Cerebellar nuclear complex (tissue), 1 donor: ENCODE measurements at regions not wholly inside any gene's neighbourhood (a gene's known extent, or its start where the extent isn't known, plus 50 kb on each side); places are given as distances from the start of the nearest gene placed in this dataset.

Experiments used
- DNase-seq, 2 experiments: peaks; one replicate each; lab custom pipeline; 2025; lab: John Stamatoyannopoulos, UW

- DNase-seq: no peak
Observed at GRCh38 chr6:105794239-105794638, 291.9 kb upstream of the PRDM1 start.

DNA sequence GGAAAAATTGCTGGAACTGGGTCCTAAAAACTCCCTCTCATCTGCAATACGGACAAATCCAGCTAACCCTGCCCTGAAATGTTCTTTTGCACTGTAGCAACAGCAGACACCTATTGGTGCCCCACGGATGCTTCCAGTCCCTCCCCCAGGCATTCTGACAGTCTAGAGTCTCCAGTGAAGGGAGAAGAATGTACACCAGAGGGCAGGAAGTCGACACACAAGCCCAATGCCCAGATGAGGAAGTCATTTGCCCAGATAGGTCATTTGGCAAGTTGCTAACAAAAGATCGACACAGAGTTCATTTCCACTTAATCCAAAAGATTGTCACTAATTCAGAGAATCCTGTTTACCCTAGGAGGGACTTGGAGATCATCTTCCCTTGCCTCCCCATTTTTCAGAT lies 293.0 kb upstream of the PRDM1 start:
- no peak for DNase-seq

GRCh38 chr6:105791583-105792318 lies 294.4 kb upstream of the PRDM1 start:
- DNase-seq: no peak

DNA sequence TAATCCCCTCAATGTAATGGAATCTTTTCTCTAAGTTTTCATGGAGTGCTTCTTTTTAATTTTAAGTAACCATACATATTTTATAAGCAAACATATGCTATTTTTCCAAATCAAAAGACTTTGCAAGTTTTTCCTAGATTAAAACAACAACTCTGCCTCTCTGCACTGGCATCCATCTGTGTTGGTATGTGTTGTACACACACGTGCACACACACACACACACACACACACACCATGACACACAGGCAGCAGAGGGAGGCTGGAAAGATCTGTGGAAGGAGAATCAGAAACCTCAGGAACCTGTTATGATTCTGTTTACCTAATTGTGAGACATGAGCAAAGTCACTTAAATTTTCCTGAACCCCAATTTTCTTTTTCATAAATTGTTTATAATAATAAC lies 295.0 kb upstream of the PRDM1 start:
- DNase-seq: no peak

DNA sequence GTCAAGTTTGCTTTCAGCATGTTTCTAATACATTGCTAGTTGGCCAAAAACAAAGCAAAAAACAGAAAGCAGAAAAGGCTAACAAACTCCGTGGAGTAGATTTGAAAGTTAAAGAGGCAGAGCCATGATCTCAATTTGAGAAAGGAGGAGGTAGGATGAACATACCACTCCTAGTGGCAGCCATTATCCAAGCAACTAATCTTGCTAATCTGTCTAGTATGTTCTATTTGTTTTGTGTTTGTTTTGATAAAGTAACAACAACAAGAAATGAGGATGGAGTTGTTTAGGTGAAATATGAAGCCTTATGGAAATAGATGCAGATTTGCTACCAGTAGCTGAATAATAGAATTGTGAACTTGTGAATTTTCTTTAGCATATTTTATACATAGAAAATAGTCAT lies 295.5 kb upstream of the PRDM1 start:
- DNase-seq: no peak

DNA sequence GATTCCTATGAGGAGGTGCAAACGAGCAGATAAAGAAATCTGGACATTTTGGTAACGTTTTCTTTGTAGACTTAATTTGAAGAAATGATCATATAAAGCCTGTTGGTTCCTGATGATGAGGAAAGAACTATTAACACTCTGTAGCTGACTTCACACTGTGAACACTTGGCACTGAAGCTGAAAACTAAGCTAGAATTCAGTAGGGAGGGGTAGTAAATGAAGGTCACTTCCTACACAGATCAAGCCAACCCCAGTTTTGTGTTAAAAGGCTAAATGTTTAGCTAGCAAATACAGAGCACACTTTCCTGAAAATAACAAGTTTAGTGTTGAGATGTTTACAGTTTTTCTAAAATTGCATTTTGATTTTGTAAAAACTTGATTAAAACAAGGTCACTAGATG lies 296.2 kb upstream of the PRDM1 start:
- no peak for DNase-seq

GRCh38 chr6:105787747-105788146 lies 298.4 kb upstream of the PRDM1 start:
- DNase-seq: no peak

DNA sequence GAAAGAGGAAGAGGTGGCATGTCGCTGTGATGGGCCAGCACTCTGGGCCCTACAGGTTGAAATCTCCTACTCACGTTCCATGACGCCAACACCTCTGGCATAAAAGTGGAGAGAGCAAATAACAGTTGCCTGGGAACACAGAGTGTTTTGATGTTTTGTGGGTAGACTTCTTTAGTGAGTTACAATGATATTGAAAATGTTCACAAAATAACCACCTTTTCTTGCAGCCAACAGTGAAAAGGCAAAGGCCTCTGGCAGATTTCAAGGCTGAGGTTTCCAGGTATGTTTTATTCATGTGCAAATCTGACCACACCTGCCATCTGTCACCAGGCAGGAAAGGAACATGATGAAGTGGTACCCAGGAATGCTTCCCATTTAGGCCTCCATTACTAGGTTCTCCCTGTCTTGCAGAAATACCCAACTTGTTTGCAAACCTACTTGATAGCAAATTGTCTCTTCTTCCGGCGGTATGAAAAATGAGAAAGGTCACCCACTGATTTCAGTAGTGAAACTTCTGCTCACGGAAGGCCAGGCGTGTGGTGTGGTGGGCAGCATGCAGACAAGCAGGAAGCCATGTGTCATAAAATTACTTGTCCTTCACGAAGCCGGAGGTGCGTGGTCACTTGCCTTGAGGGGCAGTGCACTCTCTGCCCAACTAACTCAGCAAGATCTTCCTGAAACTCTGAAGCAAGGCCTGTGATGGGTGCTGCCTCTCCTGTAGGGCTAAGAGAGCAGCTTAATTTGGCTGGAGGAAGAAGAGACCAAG lies 299.1 kb upstream of the PRDM1 start:
- no peak for DNase-seq

GRCh38 chr6:105786449-105786848 lies 299.7 kb upstream of the PRDM1 start:
- no peak for DNase-seq

- no peak for DNase-seq
Observed at GRCh38 chr6:105785066-105785811, 300.9 kb upstream of the PRDM1 start.

DNA sequence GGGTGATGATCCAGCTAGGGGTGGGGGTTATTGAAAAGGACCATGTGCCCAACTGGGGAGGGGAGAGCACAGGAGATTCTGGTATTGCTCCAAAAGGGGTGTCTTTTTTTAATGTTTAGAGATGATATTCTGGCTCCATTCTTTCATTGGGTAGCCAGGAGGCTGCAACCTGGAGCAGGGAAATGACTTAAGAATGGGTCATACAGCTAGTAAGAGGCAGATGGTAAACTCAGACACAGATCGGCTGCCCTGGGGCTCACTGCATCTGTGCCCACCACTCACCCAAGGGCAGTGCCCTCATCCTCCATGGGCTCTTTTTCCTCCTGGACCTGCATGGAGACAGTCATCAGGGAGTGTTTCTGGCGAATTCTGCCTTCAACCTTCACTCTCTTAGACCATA lies 302.0 kb upstream of the PRDM1 start:
- DNase-seq: no peak

GRCh38 chr6:105783333-105783935 lies 302.7 kb upstream of the PRDM1 start:
- no peak for DNase-seq

DNA sequence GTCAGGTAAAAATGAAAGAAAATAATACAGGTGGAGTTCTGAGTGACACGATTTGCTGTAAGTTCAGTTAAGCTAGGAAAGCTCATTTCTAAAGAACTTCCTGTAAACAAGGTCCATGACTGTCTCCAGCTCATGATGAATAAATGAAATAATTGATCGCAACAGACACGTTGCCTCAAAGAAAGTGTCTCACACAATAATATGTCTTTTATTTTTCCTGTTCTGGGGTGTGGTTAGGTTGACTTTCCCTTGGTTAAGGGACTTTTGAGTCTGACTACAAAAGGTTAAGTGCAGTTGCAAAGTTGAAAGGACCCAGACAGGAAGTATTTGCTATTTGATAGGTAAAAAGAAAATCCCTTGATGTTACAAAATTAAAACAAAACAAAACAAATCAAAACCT lies 304.2 kb upstream of the PRDM1 start:
- DNase-seq: no peak

DNA sequence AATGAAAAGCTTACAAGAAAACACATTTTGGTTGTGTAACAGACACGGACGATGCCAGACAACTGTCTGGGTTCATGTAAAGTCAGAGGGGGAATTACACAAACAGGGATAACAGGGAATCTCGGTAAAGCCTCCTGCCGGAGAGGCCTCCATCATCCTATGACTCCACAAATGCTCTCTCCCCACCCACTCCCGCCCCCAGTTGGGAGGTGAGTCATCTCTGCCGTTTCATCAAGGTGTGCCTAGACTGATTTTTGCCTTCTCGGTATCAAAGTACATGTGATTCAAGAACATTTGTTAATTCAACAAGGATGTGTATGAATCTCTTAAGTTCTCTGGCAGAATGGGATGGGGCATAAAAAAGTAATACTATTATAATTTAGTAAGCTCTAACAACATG lies 304.9 kb upstream of the PRDM1 start:
- no peak for DNase-seq

- no peak for DNase-seq
Observed at GRCh38 chr6:105780146-105780860, 305.8 kb upstream of the PRDM1 start.

DNA sequence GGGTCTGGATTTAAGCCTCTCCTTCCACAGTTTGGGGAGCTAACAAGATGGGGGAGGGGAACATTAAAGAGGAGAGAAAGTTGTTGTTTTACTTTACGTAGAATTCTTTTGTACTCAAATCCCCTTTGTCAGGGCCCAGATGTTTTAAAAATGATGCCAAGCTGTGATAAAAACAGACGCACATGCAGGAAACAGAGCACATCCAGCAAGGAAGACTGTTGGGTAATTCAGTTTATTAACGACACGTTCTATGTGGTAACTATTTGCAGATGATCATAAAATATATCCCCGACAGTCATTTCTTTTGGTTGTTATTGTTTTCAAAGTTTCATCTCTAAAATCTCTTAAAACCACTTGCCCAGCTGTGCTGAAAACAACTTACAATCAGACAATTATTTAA lies 307.0 kb upstream of the PRDM1 start:
- no peak for DNase-seq

GRCh38 chr6:105775095-105775494 lies 311.0 kb upstream of the PRDM1 start:
- DNase-seq: no peak

- DNase-seq: no peak
Observed at GRCh38 chr6:105774247-105774646, 311.9 kb upstream of the PRDM1 start.

GRCh38 chr6:105771313-105771970 lies 314.7 kb upstream of the PRDM1 start:
- DNase-seq: no peak

DNA sequence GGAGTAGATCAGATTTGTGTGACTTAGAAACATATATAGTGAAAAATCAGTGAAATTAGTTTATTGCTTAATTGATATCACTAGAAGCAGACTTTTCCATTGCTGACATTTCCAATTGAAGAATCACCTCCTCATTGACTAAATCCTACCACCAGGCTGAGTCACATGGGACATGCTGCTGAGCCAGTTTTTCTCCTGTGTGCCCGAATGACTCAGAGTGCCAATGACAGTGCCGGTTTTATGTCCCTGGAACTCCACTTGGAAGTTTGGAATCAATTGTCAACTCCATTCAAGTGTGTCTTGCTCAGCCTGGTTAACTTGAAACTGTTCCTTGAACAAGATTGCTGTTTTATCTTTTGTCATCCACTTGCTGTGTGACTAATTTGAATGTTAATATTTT lies 316.1 kb upstream of the PRDM1 start:
- DNase-seq: no peak

GRCh38 chr6:105769197-105769596 lies 316.9 kb upstream of the PRDM1 start:
- DNase-seq: no peak
